ENCODE measurements at regions not wholly inside any gene's neighbourhood (a gene's known extent, or its start where the extent isn't known, plus 50 kb on each side); places are given as distances from the start of the nearest gene placed in this dataset.
"Not testable (repeated sequence)": the region's sequence is repeated elsewhere in the genome, so short reads cannot be mapped to it uniquely, and the experiment has no call there.

GRCh38 chr2:156779416-156780120, 343.4 kb downstream of the GPD2 start:
- no peak for DNase-seq
- H3K36me3 ChIP-seq: no peaks in the 10 kb centered on the region
- H3K27ac ChIP-seq: no peak overlapping the region
- H3K4me3 ChIP-seq: no peak overlapping the region
- H3K9me3 ChIP-seq (replicated peaks): no peaks in the 10 kb centered on the region
- no peaks in the 10 kb centered on the region for H3K4me1 ChIP-seq
- no peaks in the 10 kb centered on the region for H3K27me3 ChIP-seq

GRCh38 chr2:156781677-156782076, 345.5 kb downstream of the GPD2 start:
- not testable (repeated sequence) for H3K9me3 ChIP-seq (replicated peaks); H3K27me3 ChIP-seq; H3K4me3 ChIP-seq; DNase-seq; H3K36me3 ChIP-seq; H3K4me1 ChIP-seq; H3K27ac ChIP-seq

- H3K36me3 ChIP-seq: no peaks in the 10 kb centered on the region
- H3K4me3 ChIP-seq: no peak overlapping the region
- no peaks in the 10 kb centered on the region for H3K9me3 ChIP-seq (replicated peaks)
- H3K27ac ChIP-seq: no peak overlapping the region
- H3K4me1 ChIP-seq: no peaks in the 10 kb centered on the region
- no peak for DNase-seq
- H3K27me3 ChIP-seq: no peaks in the 10 kb centered on the region; the same call in 1 of the 2 replicates
Observed at GRCh38 chr2:156784020-156784701, 348.0 kb downstream of the GPD2 start.

- Histone ChIP-seq H3K4me1 (no peaks in the 10 kb centered on the region), H3K4me3 (no peak overlapping the region), H3K36me3 (no peaks in the 10 kb centered on the region), H3K9me3 (replicated peaks) (no peaks in the 10 kb centered on the region), H3K27me3 (no peaks in the 10 kb centered on the region; the same call in 1 of the 2 replicates), H3K27ac (no peak overlapping the region)
- DNase-seq: no peak
Observed at GRCh38 chr2:156787517-156787916, 351.3 kb downstream of the GPD2 start.

- Histone ChIP-seq H3K27me3 (no peaks in the 10 kb centered on the region; the same call in 1 of the 2 replicates), H3K4me3 (no peak overlapping the region), H3K27ac (no peak overlapping the region), H3K9me3 (replicated peaks) (no peaks in the 10 kb centered on the region), H3K36me3 (no peaks in the 10 kb centered on the region), H3K4me1 (no peaks in the 10 kb centered on the region)
- no peak for DNase-seq
Observed at GRCh38 chr2:156790343-156791037, 354.3 kb downstream of the GPD2 start.

GRCh38 chr2:156792242-156792840, 356.2 kb downstream of the GPD2 start:
- H3K36me3 ChIP-seq: no peaks in the 10 kb centered on the region
- H3K9me3 ChIP-seq (replicated peaks): no peaks in the 10 kb centered on the region
- no peaks in the 10 kb centered on the region; the same call in 1 of the 2 replicates for H3K27me3 ChIP-seq
- H3K27ac ChIP-seq: no peak overlapping the region
- H3K4me3 ChIP-seq: no peak overlapping the region
- no peaks in the 10 kb centered on the region for H3K4me1 ChIP-seq
- DNase-seq: no peak

GRCh38 chr2:156797832-156798231, 361.7 kb downstream of the GPD2 start:
- no peaks in the 10 kb centered on the region for H3K9me3 ChIP-seq (replicated peaks)
- no peak overlapping the region for H3K4me3 ChIP-seq
- no peaks in the 10 kb centered on the region for H3K4me1 ChIP-seq
- DNase-seq: no peak
- no peaks in the 10 kb centered on the region for H3K36me3 ChIP-seq
- H3K27me3 ChIP-seq: no peaks in the 10 kb centered on the region
- no peak overlapping the region for H3K27ac ChIP-seq

- Histone ChIP-seq H3K9me3 (replicated peaks) (no peaks in the 10 kb centered on the region), H3K36me3 (no peaks in the 10 kb centered on the region), H3K27ac (no peak overlapping the region), H3K27me3 (no peaks in the 10 kb centered on the region), H3K4me1 (no peaks in the 10 kb centered on the region), H3K4me3 (no peak overlapping the region)
- DNase-seq: no peak
Observed at GRCh38 chr2:156800065-156800653, 364.0 kb downstream of the GPD2 start.

GRCh38 chr2:156800781-156801361, 364.7 kb downstream of the GPD2 start:
- Histone ChIP-seq H3K9me3 (replicated peaks) (no peaks in the 10 kb centered on the region), H3K4me3 (no peak overlapping the region)

GRCh38 chr2:156803243-156803642, 367.1 kb downstream of the GPD2 start:
- DNase-seq: no peak
- Histone ChIP-seq H3K27me3 (no peaks in the 10 kb centered on the region), H3K36me3 (no peaks in the 10 kb centered on the region), H3K4me3 (no peak overlapping the region), H3K27ac (no peak overlapping the region), H3K9me3 (replicated peaks) (no peaks in the 10 kb centered on the region), H3K4me1 (no peaks in the 10 kb centered on the region)

More at GRCh38 chr2:156800781-156801361, 364.7 kb downstream of the GPD2 start:
- H3K27ac ChIP-seq: no peak overlapping the region
- no peaks in the 10 kb centered on the region for H3K4me1 ChIP-seq
- H3K27me3 ChIP-seq: no peaks in the 10 kb centered on the region
- H3K36me3 ChIP-seq: no peaks in the 10 kb centered on the region
- no peak for DNase-seq

- H3K27me3 ChIP-seq: no peaks in the 10 kb centered on the region
- no peaks in the 10 kb centered on the region for H3K9me3 ChIP-seq (replicated peaks)
- H3K36me3 ChIP-seq: no peaks in the 10 kb centered on the region
- no peaks in the 10 kb centered on the region for H3K4me1 ChIP-seq
- no peak overlapping the region for H3K4me3 ChIP-seq
- DNase-seq: no peak
- H3K27ac ChIP-seq: no peak overlapping the region
Observed at GRCh38 chr2:156803967-156804366, 367.8 kb downstream of the GPD2 start.

- no peak for DNase-seq
- H3K4me3 ChIP-seq: no peak overlapping the region
- no peak overlapping the region for H3K27ac ChIP-seq
- H3K27me3 ChIP-seq: no peaks in the 10 kb centered on the region
- no peaks in the 10 kb centered on the region for H3K36me3 ChIP-seq
- H3K4me1 ChIP-seq: no peaks in the 10 kb centered on the region
- no peaks in the 10 kb centered on the region for H3K9me3 ChIP-seq (replicated peaks)
Observed at GRCh38 chr2:156810094-156810493, 373.9 kb downstream of the GPD2 start.

GRCh38 chr2:156812496-156812895, 376.3 kb downstream of the GPD2 start:
- Histone ChIP-seq H3K27me3 (no peaks in the 10 kb centered on the region), H3K9me3 (replicated peaks) (no peaks in the 10 kb centered on the region), H3K4me3 (no peak overlapping the region), H3K4me1 (no peaks in the 10 kb centered on the region), H3K36me3 (no peaks in the 10 kb centered on the region), H3K27ac (no peak overlapping the region)
- no peak for DNase-seq

GRCh38 chr2:156817430-156817829, 381.3 kb downstream of the GPD2 start:
- no peak overlapping the region for H3K4me3 ChIP-seq
- H3K27ac ChIP-seq: no peak overlapping the region
- DNase-seq: no peak
- no peaks in the 10 kb centered on the region; the same call in 1 of the 2 replicates for H3K9me3 ChIP-seq (replicated peaks)
- H3K27me3 ChIP-seq: no peaks in the 10 kb centered on the region
- 0 out of 2 replicates have a peak, but pooled peaks cover 2% of the 10 kb centered on the region for H3K4me1 ChIP-seq
- no peaks in the 10 kb centered on the region for H3K36me3 ChIP-seq

Measured in SJCRH30 (cell line).